ENCODE measurements at regions not wholly inside any gene's neighbourhood (a gene's known extent, or its start where the extent isn't known, plus 50 kb on each side); places are given as distances from the start of the nearest gene placed in this dataset.

GRCh38 chr2:16275131-16275530 is 334.8 kb downstream of the MYCN start:
- FAIRE-seq (no peak), DNase-seq (ENCODE audit: extremely low spot score, insufficient read length, low read depth) (no peak)

- DNase-seq (ENCODE audit: extremely low spot score, insufficient read length, low read depth) = no peak
- FAIRE-seq = no peak
Measured at GRCh38 chr2:16273111-16273510, 332.8 kb downstream of the MYCN start.

DNA sequence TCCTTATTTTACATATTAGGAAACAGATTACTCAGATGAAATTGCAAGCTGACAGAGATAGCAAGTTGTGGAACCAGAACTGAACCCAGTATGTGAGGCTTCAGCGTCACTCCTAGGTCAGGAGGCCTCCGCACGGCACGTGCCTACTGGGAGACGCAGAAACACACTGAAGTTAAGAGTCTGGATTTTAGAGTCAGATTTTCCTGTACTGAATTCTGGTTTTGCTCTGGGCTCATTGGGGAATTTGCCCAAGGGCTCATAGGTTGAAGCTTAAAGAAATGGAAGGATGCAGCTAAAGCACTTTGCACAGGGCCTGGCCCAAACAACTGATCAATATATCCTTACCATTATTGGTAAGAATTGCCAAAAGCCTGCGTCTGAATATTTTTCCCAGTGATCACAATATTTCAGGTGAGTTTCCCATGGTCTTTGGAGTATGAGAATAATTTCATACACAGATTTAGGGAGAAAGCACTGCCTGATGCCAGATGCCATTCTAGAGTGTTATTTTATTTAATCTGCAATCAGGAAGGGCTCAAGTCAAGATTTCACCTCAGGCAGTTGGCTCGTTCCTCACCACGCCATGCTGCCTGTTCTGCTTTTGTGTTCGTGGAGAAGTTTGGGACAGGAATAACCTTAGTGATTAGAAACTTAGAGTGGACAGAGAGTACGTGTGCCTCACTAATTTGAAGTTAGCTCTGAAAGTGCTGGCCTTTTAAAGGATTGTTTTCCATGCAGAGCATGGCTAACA is 331.9 kb downstream of the MYCN start:
- no peak for DNase-seq (ENCODE audit: extremely low spot score, insufficient read length, low read depth)
- no peak for FAIRE-seq

DNA sequence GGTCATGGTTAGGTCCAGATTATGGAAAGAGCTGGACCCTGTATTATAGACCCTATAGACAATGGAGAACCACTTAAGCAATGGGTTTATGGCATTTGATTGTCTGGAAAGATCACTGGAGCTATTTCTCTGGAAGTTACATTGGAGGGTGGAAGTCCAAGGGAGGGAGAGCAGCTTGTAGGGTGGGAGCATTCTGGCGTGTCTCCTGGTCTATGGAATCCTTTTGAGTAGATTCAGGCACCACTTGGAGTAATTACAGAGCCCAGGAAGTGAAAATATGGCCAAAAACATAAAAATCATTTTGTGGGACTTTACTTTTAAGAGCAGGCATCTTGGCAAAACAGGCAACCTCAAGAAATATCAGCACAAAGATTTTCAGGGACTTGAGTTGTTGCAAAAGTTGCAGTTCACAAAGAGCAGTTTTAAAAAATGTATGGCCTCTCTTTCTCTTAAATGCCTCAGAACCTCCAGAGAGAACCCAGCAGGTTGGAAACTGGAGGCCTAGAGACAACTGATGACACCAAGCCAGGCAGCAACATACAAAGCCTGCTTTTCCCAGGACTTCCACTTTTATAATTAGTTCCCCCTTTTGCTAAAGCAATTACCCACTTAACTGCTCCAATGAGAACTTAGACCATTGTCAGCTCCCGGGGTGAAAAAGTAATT is 331.0 kb downstream of the MYCN start:
- DNase-seq (ENCODE audit: extremely low spot score, insufficient read length, low read depth) = no peak
- no peak for FAIRE-seq

- FAIRE-seq (no peak), DNase-seq (ENCODE audit: extremely low spot score, insufficient read length, low read depth) (no peak)
Measured at GRCh38 chr2:16270441-16270840, 330.1 kb downstream of the MYCN start.

GRCh38 chr2:16268301-16269000 is 328.1 kb downstream of the MYCN start:
- DNase-seq (ENCODE audit: extremely low spot score, insufficient read length, low read depth) (no peak), FAIRE-seq (no peak)

DNA sequence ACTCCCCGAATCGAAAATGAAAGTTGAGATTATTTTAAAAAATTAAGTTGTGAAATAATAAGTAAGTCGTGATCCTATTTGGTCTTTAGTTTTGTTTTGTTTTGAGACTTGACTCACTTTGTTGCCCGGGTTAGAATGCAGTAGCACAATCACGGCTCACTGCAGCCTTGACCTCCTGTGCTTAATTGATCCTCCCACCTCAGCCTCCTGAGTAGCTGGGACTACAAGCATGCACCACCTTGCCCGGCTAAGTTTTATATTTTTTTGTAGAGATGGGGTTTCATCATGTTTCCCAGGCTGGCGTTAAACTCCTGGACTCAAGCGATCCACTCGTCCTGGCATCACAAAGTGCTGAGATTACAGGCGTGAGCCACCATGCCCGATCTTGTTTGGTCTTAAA is 326.2 kb downstream of the MYCN start:
- no peak for DNase-seq (ENCODE audit: extremely low spot score, insufficient read length, low read depth)
- no peak for FAIRE-seq

DNA sequence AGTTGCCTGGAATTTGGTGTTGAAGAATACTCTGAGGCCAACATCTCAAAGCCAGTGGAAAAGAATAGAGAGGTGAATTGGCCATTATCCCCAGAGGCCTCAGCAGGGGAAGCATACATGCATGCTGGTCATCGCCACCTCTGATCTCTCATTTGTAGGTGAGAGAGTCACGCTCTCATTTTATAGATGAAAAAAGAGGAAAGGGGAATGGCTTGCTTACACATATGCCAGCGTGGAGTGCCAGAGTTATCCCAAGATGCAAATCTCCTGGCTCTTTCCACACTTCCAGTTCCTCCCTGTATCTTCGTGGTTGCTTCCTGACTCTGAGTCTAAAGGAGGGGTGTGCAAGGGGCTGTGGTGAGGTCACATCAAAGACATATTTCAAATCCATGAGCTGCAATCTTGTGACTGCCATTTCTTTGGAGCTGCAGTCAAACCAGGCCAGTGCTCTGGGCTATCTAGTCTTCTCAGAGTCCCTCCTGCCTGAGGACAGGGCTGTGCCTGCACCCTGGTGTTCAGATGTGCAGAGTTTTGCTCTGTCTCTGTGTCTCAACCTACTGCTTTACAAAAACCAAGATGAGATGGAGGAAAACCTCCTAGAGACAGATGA is 324.7 kb downstream of the MYCN start:
- no peak for FAIRE-seq

DNA sequence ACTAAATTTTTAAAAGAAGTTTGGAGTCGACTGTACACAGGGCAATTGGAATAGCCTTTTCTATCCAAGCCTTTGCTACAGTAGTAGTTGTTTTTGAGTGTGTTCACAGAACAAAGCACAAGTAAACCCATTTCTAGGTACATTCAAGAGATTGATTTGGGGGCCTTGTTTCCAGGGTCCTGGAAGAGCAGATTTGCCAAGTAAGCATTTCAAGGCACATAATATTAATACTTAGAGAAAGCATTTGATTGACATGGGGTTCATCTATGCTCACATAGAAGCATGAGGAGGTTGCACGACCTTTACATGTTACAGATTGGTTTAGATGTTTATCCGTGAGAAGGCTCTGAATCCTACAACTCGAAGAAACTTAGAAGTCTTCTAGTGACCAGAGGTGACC is 324.1 kb downstream of the MYCN start:
- DNase-seq (ENCODE audit: extremely low spot score, insufficient read length, low read depth) (no peak), FAIRE-seq (no peak)

More for the DNA sequence above, 324.7 kb downstream of the MYCN start:
- no peak for DNase-seq (ENCODE audit: extremely low spot score, insufficient read length, low read depth)

GRCh38 chr2:16263241-16263890 is 323.0 kb downstream of the MYCN start:
- FAIRE-seq (no peak), DNase-seq (ENCODE audit: extremely low spot score, insufficient read length, low read depth) (no peak)

- DNase-seq (ENCODE audit: extremely low spot score, insufficient read length, low read depth) (no peak), FAIRE-seq (no peak)
Measured at GRCh38 chr2:16262526-16263178, 322.3 kb downstream of the MYCN start.

- no peak for DNase-seq (ENCODE audit: extremely low spot score, insufficient read length, low read depth)
- FAIRE-seq = no peak
Measured at GRCh38 chr2:16261791-16262190, 321.4 kb downstream of the MYCN start.

DNA sequence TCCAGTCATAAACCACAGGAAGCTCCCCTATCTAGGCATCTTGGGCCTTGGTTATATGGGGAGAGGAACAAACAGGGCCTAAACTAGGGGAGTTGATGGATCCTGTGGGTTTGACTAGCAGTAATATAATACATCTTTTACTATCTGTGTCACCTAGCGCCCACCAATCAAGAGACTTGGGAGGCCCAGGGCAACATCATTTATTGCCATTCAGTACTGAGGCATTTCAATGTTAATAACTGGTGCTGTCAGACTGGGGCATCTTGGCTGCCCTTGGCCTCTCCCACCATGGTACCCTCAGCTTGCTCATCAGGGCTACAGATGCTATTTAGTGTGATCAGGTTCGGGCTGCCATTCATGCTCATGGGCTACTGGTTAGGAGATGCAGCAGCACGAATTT is 320.7 kb downstream of the MYCN start:
- no peak for DNase-seq (ENCODE audit: extremely low spot score, insufficient read length, low read depth)
- no peak for FAIRE-seq

DNA sequence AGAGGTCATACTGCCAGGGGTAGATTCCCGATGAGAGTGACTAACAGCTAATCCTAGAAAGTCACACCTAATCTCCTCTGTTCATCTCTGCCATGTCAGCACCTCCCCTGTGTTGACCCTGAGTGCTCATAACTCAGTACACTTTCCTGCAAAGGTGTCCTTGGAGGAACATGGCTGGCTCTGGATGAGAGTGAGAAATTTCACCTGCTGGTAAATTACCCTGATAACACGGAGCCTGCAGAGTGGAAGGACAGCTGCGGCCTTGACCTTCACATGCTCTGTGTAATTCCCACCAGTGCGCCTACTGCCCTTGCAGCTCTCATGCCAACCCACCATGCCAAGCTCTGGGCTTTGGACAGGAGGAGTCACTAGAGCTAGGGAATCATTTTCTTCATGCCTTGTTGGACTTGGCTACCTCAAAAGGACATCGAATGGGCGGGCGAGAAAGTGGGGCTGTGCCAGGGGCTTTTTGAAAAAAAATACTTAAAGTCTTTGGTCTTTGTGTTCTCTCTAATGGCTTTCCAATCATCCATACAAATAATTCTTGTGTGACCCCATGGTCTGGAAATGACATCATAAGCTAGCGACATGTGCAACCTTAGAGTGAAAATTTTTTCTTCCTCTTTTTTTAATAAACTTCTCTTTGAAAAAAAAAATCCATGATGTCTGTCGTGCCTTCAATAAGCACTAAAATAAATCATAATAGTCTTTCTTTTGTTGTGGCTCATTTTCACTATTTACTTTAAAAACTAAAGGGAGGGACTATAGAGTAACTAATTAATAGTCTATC is 319.9 kb downstream of the MYCN start:
- DNase-seq (ENCODE audit: extremely low spot score, insufficient read length, low read depth) (no peak), FAIRE-seq (no peak)

DNA sequence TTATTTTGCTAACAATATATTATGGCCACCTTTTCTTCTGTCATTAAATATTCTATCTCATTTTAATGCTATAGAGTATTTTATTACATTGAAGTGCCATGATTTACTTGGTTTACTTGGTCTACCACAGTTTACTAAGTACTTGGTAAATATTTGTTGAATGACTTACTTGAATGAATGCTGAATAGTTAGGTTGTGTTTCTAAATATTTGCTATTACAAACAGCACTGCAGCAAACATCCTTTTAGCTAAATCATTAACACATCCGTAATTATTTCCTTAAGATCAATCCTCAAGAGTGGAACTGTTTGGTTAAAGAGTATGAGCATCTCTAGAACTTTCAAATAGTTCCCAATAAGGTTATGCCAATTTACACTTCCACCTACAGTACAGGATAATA is 318.7 kb downstream of the MYCN start:
- DNase-seq (ENCODE audit: extremely low spot score, insufficient read length, low read depth) = no peak
- no peak for FAIRE-seq

DNA sequence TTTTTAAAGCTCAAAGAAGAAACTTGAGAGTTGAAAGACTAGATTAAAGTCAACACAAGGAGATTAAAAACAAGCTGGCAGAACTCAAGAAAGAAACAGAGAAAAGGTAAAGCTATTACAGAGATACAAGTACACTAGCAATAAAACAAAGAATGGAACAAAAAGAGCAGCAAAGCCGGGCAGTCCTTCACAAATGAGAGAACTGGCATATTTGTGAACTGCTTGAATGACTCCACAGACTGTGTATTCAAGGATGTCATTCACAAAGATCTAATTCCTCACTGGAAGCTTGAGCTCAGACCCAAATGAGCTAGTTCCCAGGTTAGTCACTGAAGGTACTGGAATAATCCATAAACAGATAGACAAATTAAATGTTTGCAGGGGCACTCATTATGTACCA is 318.0 kb downstream of the MYCN start:
- FAIRE-seq = no peak
- DNase-seq (ENCODE audit: extremely low spot score, insufficient read length, low read depth) = no peak

- no peak for FAIRE-seq
- no peak for DNase-seq (ENCODE audit: extremely low spot score, insufficient read length, low read depth)
Measured at GRCh38 chr2:16257322-16258028, 317.1 kb downstream of the MYCN start.

- FAIRE-seq = no peak
- no peak for DNase-seq (ENCODE audit: extremely low spot score, insufficient read length, low read depth)
Measured at GRCh38 chr2:16256601-16257321, 316.4 kb downstream of the MYCN start.

Measured in GM18507 (cell line).